PC-3 (cell line): ENCODE measurements at regions not wholly inside any gene's neighbourhood (a gene's known extent, or its start where the extent isn't known, plus 50 kb on each side); places are given as distances from the start of the nearest gene placed in this dataset.

ENCODE experiments used
- ATAC-seq: fragments of 200-7000 bp; cut with Tn5 transposase; 2 replicates; pipeline ENCODE4 v1.9.1; 2020; ENCODE audit warnings: mild to moderate bottlenecking, moderate library complexity
- BruUV-seq: library from RNA; stranded (reverse); fragments of 400-500 nt; replicated peaks from 2 replicates; lab custom pipeline; 2021; lab: Mats Ljungman, UMichigan
- CTCF ChIA-PET: fragments of 300-600 bp; sonication (Branson Sonifier 250); formaldehyde crosslinking; loops from one replicate; lab custom pipeline; 2022; ENCODE audit warnings: antibody characterized with exemption; lab: Charles Lee
- POLR2A ChIA-PET: fragments of 300-600 bp; sonication (Branson Sonifier 250); formaldehyde crosslinking; loops from one replicate; lab custom pipeline; 2022; ENCODE audit warnings: antibody characterized with exemption; ENCODE audit not compliant: unreplicated experiment; lab: Charles Lee
- DNase-seq: peaks from one replicate; pipeline ENCODE4 v3.0.0-alpha.2; 2015
- H2AFZ ChIP-seq: fragments of 300-600 bp; sonication (generic); 2 replicates; pipeline ENCODE4 v1.6.0; 2016; ENCODE audit warnings: antibody characterized with exemption, low read length
- H3F3A ChIP-seq: fragments of 300-600 bp; sonication (generic); one replicate; pipeline ENCODE4 v1.6.0; 2017; ENCODE audit warnings: antibody characterized with exemption, low read length, control low read depth, mild to moderate bottlenecking; ENCODE audit not compliant: unreplicated experiment
- H3K27ac ChIP-seq: fragments of 300-600 bp; sonication (generic); 2 replicates; pipeline ENCODE4 v1.5.1; 2016; ENCODE audit warnings: mild to moderate bottlenecking, low read length
- H3K27me3 ChIP-seq: fragments of 300-600 bp; sonication (generic); 2 replicates; pipeline ENCODE4 v1.6.1; 2016; ENCODE audit warnings: low read length, mixed read lengths
- H3K36me3 ChIP-seq: fragments of 300-600 bp; sonication (generic); 2 replicates; pipeline ENCODE4 v1.6.1; 2016; ENCODE audit warnings: low read depth, mixed run types, low read length, mixed read lengths
- H3K4me1 ChIP-seq: fragments of 300-600 bp; sonication (generic); 2 replicates; pipeline ENCODE4 v1.5.1; 2016; ENCODE audit warnings: low read length; ENCODE audit not compliant: insufficient read depth
- H3K4me2 ChIP-seq: fragments of 300-600 bp; sonication (generic); 2 replicates; pipeline ENCODE4 v1.6.0; 2016; ENCODE audit warnings: low read length
- H3K4me3 ChIP-seq: fragments of 300-600 bp; sonication (generic); 2 replicates; pipeline ENCODE4 v1.5.1; 2016; ENCODE audit warnings: mild to moderate bottlenecking, low read length, mixed read lengths
- H3K79me2 ChIP-seq: fragments of 300-600 bp; sonication (generic); 2 replicates; pipeline ENCODE4 v1.6.1; 2017; ENCODE audit warnings: low read length, mixed read lengths
- H3K9ac ChIP-seq: fragments of 300-600 bp; sonication (generic); 2 replicates; pipeline ENCODE4 v1.6.0; 2016; ENCODE audit warnings: mild to moderate bottlenecking, low read length
- H3K9me2 ChIP-seq: fragments of 300-600 bp; sonication (generic); replicated peaks from 2 replicates; pipeline ENCODE4 v1.6.1; 2016; ENCODE audit warnings: mixed run types, low read length, mixed read lengths
- H3K9me3 ChIP-seq: fragments of 300-600 bp; sonication (generic); 2 replicates; pipeline ENCODE4 v1.6.1; 2016; ENCODE audit warnings: low read length, mixed read lengths
- H4K20me1 ChIP-seq: fragments of 300-600 bp; sonication (generic); 2 replicates; pipeline ENCODE4 v1.6.1; 2016; ENCODE audit warnings: low read length, mixed read lengths
- EZH2 ChIP-seq: fragments of 300-600 bp; sonication (generic); IDR thresholded peaks from one replicate; pipeline ENCODE4 v1.6.1; 2017; ENCODE audit warnings: antibody characterized with exemption, mild to moderate bottlenecking, low read length; ENCODE audit not compliant: unreplicated experiment
- EZH2phosphoT487 ChIP-seq: fragments of 300-600 bp; sonication (generic); IDR thresholded peaks from 2 replicates; pipeline ENCODE4 v1.6.1; 2018; ENCODE audit warnings: mild to moderate bottlenecking, antibody characterized with exemption, low read length, borderline replicate concordance
- intact Hi-C: fragments of 100-400 bp; cut with micrococcal nuclease; formaldehyde crosslinking; loops from 2 replicates; pipeline ENCODE4 v1.9.0; 2023
- TF ChIP-seq, protein P1 (sequence below): fragments of 300-600 bp; sonication (generic); conservative IDR thresholded peaks from 2 replicates; pipeline ENCODE4 v1.5.1; 2017; ENCODE audit warnings: antibody characterized with exemption, low read depth, mild to moderate bottlenecking, low read length

DNA sequence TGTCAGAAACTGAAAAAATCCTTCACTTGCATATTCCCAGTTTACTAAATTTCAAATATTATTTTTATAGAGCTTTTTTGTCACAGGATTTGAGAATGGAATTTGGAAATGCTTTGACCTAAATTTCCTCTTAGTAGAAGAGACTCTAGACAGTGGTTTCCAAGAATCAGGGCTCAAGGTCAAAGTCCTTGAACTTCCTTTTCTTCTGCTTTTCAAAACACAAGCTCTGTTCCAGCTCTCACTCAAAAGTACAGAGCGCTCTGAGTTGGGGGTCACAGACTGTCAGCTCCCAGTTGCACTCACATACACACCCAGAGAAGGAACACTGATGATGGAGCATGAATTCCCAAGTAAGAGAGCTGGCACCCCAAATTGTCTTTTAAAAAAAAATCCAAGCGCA is 394.2 kb downstream of the MLLT3 start:
- Histone ChIP-seq H3K79me2 (no peaks in the 10 kb centered on the region), H3K36me3 (no peaks in the 10 kb centered on the region), H3K4me2 (no peak overlapping the region), H3K9ac (no peak overlapping the region), H3F3A (no peaks in the 10 kb centered on the region), H3K9me3 (no peaks in the 10 kb centered on the region), H3K4me1 (no peaks in the 10 kb centered on the region), H3K27ac (no peak overlapping the region), H3K27me3 (0 out of 2 replicates have a peak, but pooled peaks cover 6% of the 10 kb centered on the region), H2AFZ (no peak overlapping the region), H4K20me1 (no peaks in the 10 kb centered on the region), H3K4me3 (no peak overlapping the region), H3K9me2 (no peaks in the 10 kb centered on the region)
- no peak for DNase-seq
- no TSS peak for BruUV-seq
- intact Hi-C loops = no loop called here
- ATAC-seq = no peak
- CTCF ChIA-PET = no interaction called here
- no peak for TF ChIP-seq EZH2phosphoT487
- TF ChIP-seq, protein P1, sequence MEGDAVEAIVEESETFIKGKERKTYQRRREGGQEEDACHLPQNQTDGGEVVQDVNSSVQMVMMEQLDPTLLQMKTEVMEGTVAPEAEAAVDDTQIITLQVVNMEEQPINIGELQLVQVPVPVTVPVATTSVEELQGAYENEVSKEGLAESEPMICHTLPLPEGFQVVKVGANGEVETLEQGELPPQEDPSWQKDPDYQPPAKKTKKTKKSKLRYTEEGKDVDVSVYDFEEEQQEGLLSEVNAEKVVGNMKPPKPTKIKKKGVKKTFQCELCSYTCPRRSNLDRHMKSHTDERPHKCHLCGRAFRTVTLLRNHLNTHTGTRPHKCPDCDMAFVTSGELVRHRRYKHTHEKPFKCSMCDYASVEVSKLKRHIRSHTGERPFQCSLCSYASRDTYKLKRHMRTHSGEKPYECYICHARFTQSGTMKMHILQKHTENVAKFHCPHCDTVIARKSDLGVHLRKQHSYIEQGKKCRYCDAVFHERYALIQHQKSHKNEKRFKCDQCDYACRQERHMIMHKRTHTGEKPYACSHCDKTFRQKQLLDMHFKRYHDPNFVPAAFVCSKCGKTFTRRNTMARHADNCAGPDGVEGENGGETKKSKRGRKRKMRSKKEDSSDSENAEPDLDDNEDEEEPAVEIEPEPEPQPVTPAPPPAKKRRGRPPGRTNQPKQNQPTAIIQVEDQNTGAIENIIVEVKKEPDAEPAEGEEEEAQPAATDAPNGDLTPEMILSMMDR = no peak
- no peak for TF ChIP-seq EZH2
- POLR2A ChIA-PET = no interaction called here

DNA sequence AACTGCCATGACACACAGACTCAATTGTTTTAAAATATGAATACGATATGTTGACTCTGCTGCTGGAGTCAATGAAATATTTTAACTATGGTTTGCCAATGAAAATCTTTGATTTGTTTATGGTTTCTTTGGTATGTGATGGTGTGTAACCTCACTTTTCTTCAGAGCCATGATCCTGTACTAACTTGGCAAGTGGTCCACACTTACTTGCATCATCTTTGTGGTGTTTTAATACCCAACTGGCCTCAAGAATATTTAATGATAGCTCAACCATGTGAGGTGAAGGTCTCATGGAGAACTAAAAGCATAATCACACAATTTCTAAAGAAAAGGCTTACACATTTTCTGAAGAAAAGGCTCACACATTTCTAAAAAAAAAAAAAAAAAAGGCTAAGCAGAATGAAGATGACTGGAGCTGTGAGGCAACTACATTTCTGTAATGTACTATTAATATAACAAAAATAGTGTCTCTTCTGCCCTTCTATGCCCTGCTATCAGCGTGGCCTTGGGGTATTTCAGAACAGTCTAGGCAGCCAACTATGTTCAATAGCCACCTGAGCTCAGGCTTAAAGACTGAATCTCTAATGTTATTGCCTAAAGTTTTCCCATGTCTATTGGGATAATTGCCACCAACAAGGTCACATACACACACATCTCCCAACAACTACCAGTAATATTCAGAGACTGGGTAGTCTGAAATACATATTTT is 395.0 kb downstream of the MLLT3 start:
- Histone ChIP-seq H2AFZ (no peak overlapping the region), H3K4me2 (no peak overlapping the region), H3K9ac (no peak overlapping the region), H3K9me3 (no peaks in the 10 kb centered on the region), H3F3A (no peaks in the 10 kb centered on the region), H3K4me1 (no peaks in the 10 kb centered on the region), H3K27ac (no peak overlapping the region), H3K27me3 (peaks cover 13% of the 10 kb centered on the region), H3K36me3 (no peaks in the 10 kb centered on the region), H3K79me2 (no peaks in the 10 kb centered on the region), H4K20me1 (no peaks in the 10 kb centered on the region), H3K9me2 (no peaks in the 10 kb centered on the region), H3K4me3 (no peak overlapping the region)
- ChIA-PET POLR2A (no interaction called here), CTCF (no interaction called here)
- TF ChIP-seq EZH2 (no peak), EZH2phosphoT487 (no peak)
- TF ChIP-seq, protein P1 = no peak
- intact Hi-C loops = no loop called here
- DNase-seq (no peak), ATAC-seq (no peak)
- BruUV-seq = no TSS peak

DNA sequence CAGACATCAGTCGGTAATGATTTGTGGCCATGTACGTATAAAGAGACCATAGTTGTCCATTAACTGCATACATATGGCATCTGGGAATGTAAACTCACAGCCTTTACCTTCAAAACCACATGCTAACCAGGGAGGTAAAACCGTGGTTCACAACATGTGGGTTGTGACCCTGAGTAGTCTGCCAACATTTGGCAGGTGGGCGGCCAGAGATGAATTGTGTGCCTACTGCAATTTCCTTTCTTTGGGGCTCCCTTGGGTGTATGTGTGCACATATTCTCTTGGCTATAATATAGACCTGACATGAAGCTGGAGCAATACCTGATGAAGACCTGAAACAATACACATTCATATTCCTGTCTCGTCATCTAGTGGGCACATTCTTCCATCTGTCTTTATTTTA is 396.0 kb downstream of the MLLT3 start:
- H3K27me3 ChIP-seq = peaks cover 15% of the 10 kb centered on the region
- no TSS peak for BruUV-seq

More for the DNA sequence above, 396.0 kb downstream of the MLLT3 start:
- Histone ChIP-seq H4K20me1 (no peaks in the 10 kb centered on the region), H3K9ac (no peak overlapping the region), H3K4me2 (no peak overlapping the region), H3K4me1 (no peaks in the 10 kb centered on the region), H3K9me2 (no peaks in the 10 kb centered on the region), H3K36me3 (no peaks in the 10 kb centered on the region), H3K27ac (no peak overlapping the region), H3K4me3 (no peak overlapping the region), H3F3A (no peaks in the 10 kb centered on the region), H3K79me2 (no peaks in the 10 kb centered on the region), H2AFZ (no peak overlapping the region), H3K9me3 (no peaks in the 10 kb centered on the region)
- DNase-seq = no peak
- no peak for ATAC-seq
- TF ChIP-seq, protein P1 = no peak
- no peak for TF ChIP-seq EZH2
- no peak for TF ChIP-seq EZH2phosphoT487
- ChIA-PET CTCF (no interaction called here), POLR2A (no interaction called here)
- intact Hi-C loops = no loop called here
